IMR-90 (cell line): ENCODE measurements at regions not wholly inside any gene's neighbourhood (a gene's known extent, or its start where the extent isn't known, plus 50 kb on each side); places are given as distances from the start of the nearest gene placed in this dataset.
"Not testable (repeated sequence)": the region's sequence is repeated elsewhere in the genome, so short reads cannot be mapped to it uniquely, and the experiment has no call there.

Experiments used
- ATAC-seq: fragments of 200-7000 bp; cut with Tn5 transposase; 2 replicates; pipeline ENCODE4 v1.9.1; 2020; ENCODE audit warnings: low read depth, mild to moderate bottlenecking, moderate library complexity
- BruUV-seq: library from RNA; stranded (reverse); fragments of 400-500 nt; replicated peaks from 2 replicates; lab custom pipeline; 2021; lab: Mats Ljungman, UMichigan
- CTCF ChIA-PET: fragments of 300-600 bp; formaldehyde crosslinking; extraction: SDS; loops from one replicate; lab custom pipeline; 2021; ENCODE audit warnings: antibody characterized with exemption; lab: Yijun Ruan, JAX
- POLR2A ChIA-PET: fragments of 300-600 bp; sonication (Branson Sonifier 250); formaldehyde crosslinking; loops from one replicate; lab custom pipeline; 2022; ENCODE audit warnings: antibody characterized with exemption; ENCODE audit not compliant: unreplicated experiment; lab: Charles Lee
- DNase-seq: peaks from one replicate; pipeline ENCODE4 v3.0.0; 2013
- H2AFZ ChIP-seq: replicated peaks from 2 replicates; pipeline ENCODE3; 2013; ENCODE audit warnings: low read length, mild to moderate bottlenecking; ENCODE audit not compliant: poor library complexity
- H2AK5ac ChIP-seq: 2 replicates; pipeline ENCODE4 v1.6.1; 2013; ENCODE audit warnings: low read depth, low read length, inconsistent platforms
- H2AK9ac ChIP-seq: replicated peaks from 2 replicates; pipeline ENCODE3; 2013; ENCODE audit warnings: mild to moderate bottlenecking, low read depth, low read length, moderate library complexity; ENCODE audit not compliant: poor library complexity
- H2BK120ac ChIP-seq: 2 replicates; pipeline ENCODE4 v1.6.1; 2013; ENCODE audit warnings: low read depth, low read length, inconsistent platforms
- H2BK15ac ChIP-seq: 3 replicates; pipeline ENCODE4 v1.6.1; 2013; ENCODE audit warnings: low read depth, low read length, inconsistent platforms
- H2BK20ac ChIP-seq: 2 replicates; pipeline ENCODE4 v1.6.1; 2013; ENCODE audit warnings: low read depth, mild to moderate bottlenecking, inconsistent platforms, low read length, moderate library complexity
- H2BK5ac ChIP-seq: 2 replicates; pipeline ENCODE4 v1.6.1; 2013; ENCODE audit warnings: mild to moderate bottlenecking, low read depth, low read length, inconsistent platforms; ENCODE audit not compliant: poor library complexity, severe bottlenecking
- H3K14ac ChIP-seq: replicated peaks from 2 replicates; pipeline ENCODE4 v1.6.1; 2013; ENCODE audit warnings: low read depth, low read length, inconsistent platforms
- H3K18ac ChIP-seq: 2 replicates; pipeline ENCODE4 v1.6.1; 2013; ENCODE audit warnings: low read depth, low read length, control low read depth
- H3K23ac ChIP-seq: 2 replicates; pipeline ENCODE4 v1.6.1; 2013; ENCODE audit warnings: low read depth, low read length, inconsistent platforms
- H3K27ac ChIP-seq: 2 replicates; pipeline ENCODE4 v1.5.1; 2013; ENCODE audit warnings: mild to moderate bottlenecking, control low read depth, low read length; ENCODE audit not compliant: insufficient read depth
- H3K27me3 ChIP-seq: 2 replicates; pipeline ENCODE4 v1.6.1; 2013; ENCODE audit warnings: low read length; ENCODE audit not compliant: control insufficient read depth, insufficient read depth
- H3K36me3 ChIP-seq: 2 replicates; pipeline ENCODE4 v1.6.1; 2013; ENCODE audit warnings: low read length, mixed read lengths; ENCODE audit not compliant: control insufficient read depth, insufficient read depth
- H3K4ac ChIP-seq: 2 replicates; pipeline ENCODE4 v1.6.1; 2013; ENCODE audit warnings: low read depth, low read length, inconsistent platforms
- H3K4me1 ChIP-seq: 2 replicates; pipeline ENCODE4 v1.6.1; 2013; ENCODE audit warnings: low read length, mixed read lengths; ENCODE audit not compliant: control insufficient read depth, insufficient read depth
- H3K4me2 ChIP-seq: 2 replicates; pipeline ENCODE4 v1.6.1; 2013; ENCODE audit warnings: low read depth, mild to moderate bottlenecking, control low read depth, low read length, moderate library complexity
- H3K4me3 ChIP-seq: 2 replicates; pipeline ENCODE4 v1.5.1; 2013; ENCODE audit warnings: low read depth, mild to moderate bottlenecking, control low read depth, low read length, moderate library complexity; ENCODE audit not compliant: insufficient read depth
- H3K56ac ChIP-seq: 2 replicates; pipeline ENCODE4 v1.6.1; 2013; ENCODE audit warnings: low read length, inconsistent platforms; ENCODE audit not compliant: insufficient read depth; ENCODE audit errors: extremely low read depth
- H3K79me1 ChIP-seq, 2 experiments: 2 replicates each; pipeline ENCODE4 v1.6.1; 2013; ENCODE audit warnings: low read length in 2 of 2, inconsistent platforms in 1 of 2, low read depth in 1 of 2
- H3K9ac ChIP-seq: 2 replicates; pipeline ENCODE4 v1.6.1; 2013; ENCODE audit warnings: low read depth, low read length, control low read depth
- H3K9me1 ChIP-seq: 2 replicates; pipeline ENCODE4 v1.6.1; 2013; ENCODE audit warnings: low read length, inconsistent platforms; ENCODE audit not compliant: insufficient read depth
- H3K9me3 ChIP-seq: 2 replicates; pipeline ENCODE4 v1.6.1; 2013; ENCODE audit warnings: low read length; ENCODE audit not compliant: control insufficient read depth, insufficient read depth
- H4K20me1 ChIP-seq: 2 replicates; pipeline ENCODE4 v1.6.1; 2013; ENCODE audit warnings: low read length, inconsistent platforms; ENCODE audit not compliant: insufficient read depth
- H4K5ac ChIP-seq: 2 replicates; pipeline ENCODE4 v1.6.1; 2013; ENCODE audit warnings: mild to moderate bottlenecking, low read depth, low read length, control low read depth
- H4K8ac ChIP-seq, 2 experiments: 2 replicates each; pipeline ENCODE4 v1.6.1; 2013; ENCODE audit warnings: low read depth in 2 of 2, low read length in 2 of 2, control low read depth in 1 of 2, inconsistent platforms in 1 of 2
- H4K91ac ChIP-seq: 2 replicates; pipeline ENCODE4 v1.6.1; 2013; ENCODE audit warnings: low read depth, low read length, inconsistent platforms; ENCODE audit not compliant: insufficient read depth
- WGBS, 2 experiments: methylation state at CpG; one replicate each; pipeline versions ENCODE4 v1.1.5 to v1.1.7; 2013; ENCODE audit warnings: missing lambda C conversion rate in 2 of 2; ENCODE audit not compliant: insufficient read length in 1 of 2; ENCODE audit errors: extremely low coverage in 2 of 2; 5-methylcytosine and 5-hydroxymethylcytosine counted together
- dilution Hi-C: fragments of 300-500 bp; cut with HindIII; formaldehyde crosslinking; loops from one replicate; pipeline ENCODE4 v1.14.3; 2018; ENCODE audit warnings: low sequenced_read_pairs; ENCODE audit not compliant: unreplicated experiment
- in situ Hi-C: fragments of 300-500 bp; cut with MboI; formaldehyde crosslinking; loops from 3 replicates; pipeline ENCODE4 v1.14.3; 2019; ENCODE audit warnings: low sequenced_read_pairs, inconsistent platforms, mixed read lengths
- intact Hi-C: fragments of 100-400 bp; cut with micrococcal nuclease; formaldehyde crosslinking; loops from 2 replicates; pipeline ENCODE4 v1.10.0; 2022

- dilution Hi-C loops, H3K36me3 ChIP-seq, in situ Hi-C loops, intact Hi-C loops, CTCF ChIA-PET, H3K4me1 ChIP-seq, H3K9me3 ChIP-seq, H4K8ac ChIP-seq, H2AK9ac ChIP-seq, H4K20me1 ChIP-seq, DNase-seq, H2BK5ac ChIP-seq, H3K27ac ChIP-seq, H3K27me3 ChIP-seq, H3K18ac ChIP-seq, H2BK120ac ChIP-seq, H2AK5ac ChIP-seq, H3K4ac ChIP-seq, H3K9ac ChIP-seq, H2BK15ac ChIP-seq, H3K4me2 ChIP-seq, H3K4me3 ChIP-seq, H3K79me1 ChIP-seq, H3K23ac ChIP-seq, H2BK20ac ChIP-seq, ATAC-seq, H3K56ac ChIP-seq, BruUV-seq, POLR2A ChIA-PET, H3K14ac ChIP-seq, H2AFZ ChIP-seq, H4K5ac ChIP-seq, H3K9me1 ChIP-seq, H4K91ac ChIP-seq: not testable (repeated sequence)
- WGBS, 2 experiments: 100% methylated on average over 1 of the region's 26 CpGs; no CpG with 5 or more reads in 1 of the 2 experiments
Measured at GRCh38 chr5:40438646-40439045, 241.1 kb upstream of the PTGER4 start.
